UCSD-AML1 (cell line): ENCODE measurements at regions not wholly inside any gene's neighbourhood (a gene's known extent, or its start where the extent isn't known, plus 50 kb on each side); places are given as distances from the start of the nearest gene placed in this dataset.
"Not testable (repeated sequence)": the region's sequence is repeated elsewhere in the genome, so short reads cannot be mapped to it uniquely, and the experiment has no call there.

Source experiments
- DNase-seq: peaks from one replicate; lab custom pipeline; 2025; ENCODE audit not compliant: unreplicated experiment; lab: John Stamatoyannopoulos, UW

GRCh38 chr16:5158494-5158893 is 60.9 kb upstream of the EEF2KMT start:
- DNase-seq: no peak

GRCh38 chr16:5156486-5156885 is 58.9 kb upstream of the EEF2KMT start:
- not testable (repeated sequence) for DNase-seq

- DNase-seq: not testable (repeated sequence)
Observed at GRCh38 chr16:5154006-5154405, 56.4 kb upstream of the EEF2KMT start.

- not testable (repeated sequence) for DNase-seq
Observed at GRCh38 chr16:5151409-5151808, 53.8 kb upstream of the EEF2KMT start.
